CD4-positive, alpha-beta T cell (primary cell): ENCODE measurements at regions not wholly inside any gene's neighbourhood (a gene's known extent, or its start where the extent isn't known, plus 50 kb on each side); places are given as distances from the start of the nearest gene placed in this dataset.

Experiments
- ATAC-seq: fragments of 200-7000 bp; cut with Tn5 transposase; one replicate; pipeline ENCODE4 v1.10.0; 2022; ENCODE audit warnings: mild to moderate bottlenecking; ENCODE audit not compliant: poor library complexity
- CTCF ChIA-PET: fragments of 350-600 bp; sonication (Branson Sonifier 250); formaldehyde crosslinking; loops from one replicate; lab custom pipeline; 2021; ENCODE audit warnings: antibody characterized with exemption, inconsistent platforms; lab: Charles Lee
- POLR2A ChIA-PET: fragments of 350-600 bp; sonication (Branson Sonifier 250); formaldehyde crosslinking; loops from one replicate; lab custom pipeline; 2021; ENCODE audit warnings: antibody characterized with exemption, inconsistent platforms; lab: Charles Lee
- DNase-seq, 14 experiments: peaks; one replicate each; pipeline ENCODE4 v3.0.0-alpha.2; 2013 to 2020; ENCODE audit warnings: mixed read lengths in 2 of 14
- H3K27ac ChIP-seq, 2 donors: one replicate each; pipeline versions ENCODE4 v1.5.1 to v1.7.0; 2013; ENCODE audit warnings: low read length in 2 of 2, low read depth in 1 of 2, mild to moderate bottlenecking in 1 of 2
- H3K27me3 ChIP-seq, 2 experiments: 1 replicate in 1 of 2; 2 replicates in 1 of 2; pipeline versions ENCODE4 v1.6.1 to v1.7.0; 2013; ENCODE audit warnings: low read length in 2 of 2, control low read depth in 1 of 2, mild to moderate bottlenecking in 1 of 2, moderate library complexity in 1 of 2; ENCODE audit not compliant: insufficient read depth in 2 of 2, control insufficient read depth in 1 of 2
- H3K36me3 ChIP-seq: one replicate; pipeline ENCODE4 v1.6.1; 2013; ENCODE audit warnings: low read length, control low read depth; ENCODE audit not compliant: insufficient read depth
- H3K4me1 ChIP-seq: one replicate; pipeline ENCODE4 v1.6.1; 2013; ENCODE audit warnings: low read length, control low read depth; ENCODE audit not compliant: insufficient read depth
- H3K4me3 ChIP-seq: one replicate; pipeline ENCODE4 v1.5.1; 2013; ENCODE audit warnings: mild to moderate bottlenecking, low read length, moderate library complexity
- H3K9me3 ChIP-seq, 2 experiments: 1 replicate in 1 of 2; 2 replicates in 1 of 2; pipeline versions ENCODE4 v1.6.1 to v1.7.0; 2013; ENCODE audit warnings: low read length in 2 of 2, mild to moderate bottlenecking in 2 of 2, control low read depth in 1 of 2, moderate library complexity in 1 of 2; ENCODE audit not compliant: control insufficient read depth in 1 of 2, insufficient read depth in 1 of 2
- H3K27ac Mint-ChIP-seq: one replicate; pipeline ENCODE4 v1.8.0; 2020; ENCODE audit warnings: mixed read lengths
- H3K27me3 Mint-ChIP-seq: one replicate; pipeline ENCODE4 v1.8.0; 2021; ENCODE audit warnings: mixed read lengths
- H3K36me3 Mint-ChIP-seq: one replicate; pipeline ENCODE4 v1.8.0; 2021; ENCODE audit warnings: low read depth, mixed read lengths
- H3K4me1 Mint-ChIP-seq: one replicate; pipeline ENCODE4 v1.8.0; 2021; ENCODE audit warnings: low read depth, mixed read lengths
- H3K4me3 Mint-ChIP-seq: one replicate; pipeline ENCODE4 v1.8.0; 2020; ENCODE audit warnings: mild to moderate bottlenecking, mixed read lengths
- H3K9me3 Mint-ChIP-seq: one replicate; pipeline ENCODE4 v1.8.0; 2020; ENCODE audit warnings: mixed read lengths
- CTCF ChIP-seq: fragments of 200-600 bp; IDR thresholded peaks from one replicate; pipeline ENCODE4 v1.8.0; 2022; ENCODE audit warnings: antibody characterized with exemption, mild to moderate bottlenecking
- intact Hi-C, 2 experiments: fragments of 100-400 bp; cut with DNase I in 1 of 2; cut with micrococcal nuclease in 1 of 2; formaldehyde crosslinking; loops; one replicate each; pipeline versions ENCODE4 v1.15.1 to v1.9.0; 2023 to 2025; cut with DNase I, micrococcal nuclease

- CTCF ChIA-PET = no interaction called here
Measured at GRCh38 chr5:77912721-77913120, 136.6 kb upstream of the TBCA start.

DNA sequence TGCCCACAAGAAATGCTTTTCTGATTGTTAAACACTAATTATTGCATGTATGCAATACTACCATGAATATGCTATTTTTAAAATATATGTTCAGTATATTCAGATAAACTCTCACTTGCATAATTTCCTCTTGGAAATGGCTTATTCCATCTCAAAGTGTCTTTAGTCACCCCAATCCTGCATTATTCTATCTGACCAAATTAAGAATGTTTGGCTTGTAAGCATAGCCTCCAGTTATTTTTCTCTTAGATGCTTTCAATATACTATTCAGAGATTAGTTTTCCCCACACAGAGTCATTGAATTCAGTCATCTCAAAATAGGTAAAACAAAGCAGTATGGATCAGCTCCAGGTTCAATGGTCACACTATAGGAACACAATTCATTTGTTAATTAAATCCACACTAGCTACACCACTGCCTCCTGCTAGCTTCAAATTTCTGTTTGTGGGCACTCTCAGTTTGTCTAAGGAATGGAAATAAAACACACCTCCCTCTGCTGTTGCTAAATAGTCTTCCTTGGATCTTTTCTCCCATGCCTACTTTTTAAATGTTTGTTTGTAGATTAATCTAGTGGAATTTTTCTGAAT is 134.6 kb upstream of the TBCA start:
- H3K4me1 ChIP-seq = no peaks in the 10 kb centered on the region
- H3K9me3 ChIP-seq = peaks cover 0 to 3% of the 10 kb centered on the region in 2 experiments
- H3K36me3 Mint-ChIP-seq = no peaks in the 10 kb centered on the region
- intact Hi-C loops = no loop called here
- H3K27ac ChIP-seq = no peak overlapping the region
- H3K36me3 ChIP-seq = no peaks in the 10 kb centered on the region
- peaks cover 29% of the 10 kb centered on the region for H3K27me3 Mint-ChIP-seq
- H3K4me3 Mint-ChIP-seq = no peak overlapping the region
- peaks cover 4% of the 10 kb centered on the region for H3K9me3 Mint-ChIP-seq
- peaks cover 0 to 3% of the 10 kb centered on the region in 2 experiments for H3K27me3 ChIP-seq
- H3K27ac Mint-ChIP-seq = no peak overlapping the region
- TF ChIP-seq CTCF = no peak
- no peaks in the 10 kb centered on the region for H3K4me1 Mint-ChIP-seq
- ATAC-seq (no peak), DNase-seq (no peak)
- H3K4me3 ChIP-seq = no peak overlapping the region
- ChIA-PET POLR2A (no interaction called here), CTCF (no interaction called here)

More at GRCh38 chr5:77912721-77913120, 136.6 kb upstream of the TBCA start:
- no peak for TF ChIP-seq CTCF
- intact Hi-C loops = no loop called here
- Histone ChIP-seq H3K27me3 (peaks cover 0 to 3% of the 10 kb centered on the region in 2 experiments), H3K27ac (no peak overlapping the region), H3K9me3 (peaks cover 0 to 4% of the 10 kb centered on the region in 2 experiments), H3K4me1 (no peaks in the 10 kb centered on the region), H3K36me3 (no peaks in the 10 kb centered on the region), H3K4me3 (no peak overlapping the region)
- POLR2A ChIA-PET = no interaction called here
- DNase-seq (no peak), ATAC-seq (no peak)
- peaks cover 25% of the 10 kb centered on the region for H3K27me3 Mint-ChIP-seq
- H3K4me3 Mint-ChIP-seq = no peak overlapping the region
- H3K9me3 Mint-ChIP-seq = peaks cover 4% of the 10 kb centered on the region
- H3K4me1 Mint-ChIP-seq = no peaks in the 10 kb centered on the region
- no peak overlapping the region for H3K27ac Mint-ChIP-seq
- no peaks in the 10 kb centered on the region for H3K36me3 Mint-ChIP-seq

- ChIA-PET CTCF (no interaction called here), POLR2A (no interaction called here)
- Histone ChIP-seq H3K36me3 (no peaks in the 10 kb centered on the region), H3K4me1 (no peaks in the 10 kb centered on the region), H3K4me3 (no peak overlapping the region), H3K27me3 (peaks cover 0 to 3% of the 10 kb centered on the region in 2 experiments), H3K27ac (no peak overlapping the region), H3K9me3 (no peaks in the 10 kb centered on the region)
- no peak for TF ChIP-seq CTCF
- no peak overlapping the region for H3K27ac Mint-ChIP-seq
- no peaks in the 10 kb centered on the region for H3K36me3 Mint-ChIP-seq
- H3K9me3 Mint-ChIP-seq = peaks cover 3% of the 10 kb centered on the region
- peaks cover 29% of the 10 kb centered on the region for H3K27me3 Mint-ChIP-seq
- intact Hi-C loops = no loop called here
- DNase-seq = no peak
- no peak for ATAC-seq
- no peak overlapping the region for H3K4me3 Mint-ChIP-seq
- H3K4me1 Mint-ChIP-seq = no peaks in the 10 kb centered on the region
Measured at GRCh38 chr5:77909237-77909636, 133.1 kb upstream of the TBCA start.
